Endothelial cell (in vitro differentiated cells): ENCODE measurements at regions not wholly inside any gene's neighbourhood (a gene's known extent, or its start where the extent isn't known, plus 50 kb on each side); places are given as distances from the start of the nearest gene placed in this dataset.

Experiments
- DNase-seq: peaks from one replicate; pipeline ENCODE4 v3.0.0; 2021; ENCODE audit warnings: low spot score
- H3K27ac Mint-ChIP-seq: one replicate; pipeline ENCODE4 v1.8.0; 2021; ENCODE audit warnings: mixed read lengths, inconsistent platforms; ENCODE audit not compliant: unreplicated experiment
- H3K27me3 Mint-ChIP-seq: one replicate; pipeline ENCODE4 v1.8.0; 2021; ENCODE audit warnings: mild to moderate bottlenecking, moderate library complexity, mixed read lengths, inconsistent platforms; ENCODE audit not compliant: unreplicated experiment
- H3K36me3 Mint-ChIP-seq: one replicate; pipeline ENCODE4 v1.8.0; 2021; ENCODE audit warnings: mild to moderate bottlenecking, low read depth, mixed read lengths, inconsistent platforms; ENCODE audit not compliant: unreplicated experiment
- H3K4me1 Mint-ChIP-seq: one replicate; pipeline ENCODE4 v1.8.0; 2021; ENCODE audit warnings: mild to moderate bottlenecking, mixed read lengths, inconsistent platforms; ENCODE audit not compliant: unreplicated experiment
- H3K4me3 Mint-ChIP-seq: one replicate; pipeline ENCODE4 v1.8.0; 2021; ENCODE audit warnings: mild to moderate bottlenecking, mixed read lengths, inconsistent platforms; ENCODE audit not compliant: unreplicated experiment
- H3K9me3 Mint-ChIP-seq: one replicate; pipeline ENCODE4 v1.8.0; 2021; ENCODE audit warnings: mixed read lengths, inconsistent platforms; ENCODE audit not compliant: unreplicated experiment
- TF ChIP-seq, protein P1 (sequence below): fragments of 200-600 bp; sonication (generic); IDR thresholded peaks from one replicate; pipeline ENCODE4 v1.5.0; 2021; ENCODE audit warnings: antibody characterized with exemption; ENCODE audit not compliant: unreplicated experiment

DNA sequence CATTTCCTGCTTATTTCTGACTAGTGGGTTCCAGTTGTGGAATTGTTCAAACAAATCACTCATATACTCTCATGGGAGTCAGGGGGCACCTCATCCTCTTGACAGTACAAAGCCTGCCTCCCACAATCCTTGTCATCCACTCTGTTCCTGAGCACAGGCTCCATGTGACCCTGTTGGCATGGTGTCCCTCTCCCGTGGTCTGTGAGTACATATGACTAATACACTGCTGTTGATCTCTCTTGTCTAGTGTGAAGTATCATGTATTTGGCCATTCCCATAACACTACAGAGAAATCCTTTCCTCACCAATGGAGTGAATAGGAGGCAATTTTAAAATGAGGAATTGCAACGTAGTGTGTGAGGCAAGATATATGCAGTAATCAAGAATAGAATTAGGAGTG, 185.3 kb downstream of the OGFRL1 start:
- Mint-ChIP-seq H3K36me3 (no peaks in the 10 kb centered on the region), H3K27me3 (peaks cover 6% of the 10 kb centered on the region), H3K4me1 (peaks cover 22% of the 10 kb centered on the region), H3K4me3 (no peak overlapping the region), H3K9me3 (no peaks in the 10 kb centered on the region), H3K27ac (no peak overlapping the region)
- DNase-seq: no peak
- TF ChIP-seq, protein P1, sequence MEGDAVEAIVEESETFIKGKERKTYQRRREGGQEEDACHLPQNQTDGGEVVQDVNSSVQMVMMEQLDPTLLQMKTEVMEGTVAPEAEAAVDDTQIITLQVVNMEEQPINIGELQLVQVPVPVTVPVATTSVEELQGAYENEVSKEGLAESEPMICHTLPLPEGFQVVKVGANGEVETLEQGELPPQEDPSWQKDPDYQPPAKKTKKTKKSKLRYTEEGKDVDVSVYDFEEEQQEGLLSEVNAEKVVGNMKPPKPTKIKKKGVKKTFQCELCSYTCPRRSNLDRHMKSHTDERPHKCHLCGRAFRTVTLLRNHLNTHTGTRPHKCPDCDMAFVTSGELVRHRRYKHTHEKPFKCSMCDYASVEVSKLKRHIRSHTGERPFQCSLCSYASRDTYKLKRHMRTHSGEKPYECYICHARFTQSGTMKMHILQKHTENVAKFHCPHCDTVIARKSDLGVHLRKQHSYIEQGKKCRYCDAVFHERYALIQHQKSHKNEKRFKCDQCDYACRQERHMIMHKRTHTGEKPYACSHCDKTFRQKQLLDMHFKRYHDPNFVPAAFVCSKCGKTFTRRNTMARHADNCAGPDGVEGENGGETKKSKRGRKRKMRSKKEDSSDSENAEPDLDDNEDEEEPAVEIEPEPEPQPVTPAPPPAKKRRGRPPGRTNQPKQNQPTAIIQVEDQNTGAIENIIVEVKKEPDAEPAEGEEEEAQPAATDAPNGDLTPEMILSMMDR: no peak

DNA sequence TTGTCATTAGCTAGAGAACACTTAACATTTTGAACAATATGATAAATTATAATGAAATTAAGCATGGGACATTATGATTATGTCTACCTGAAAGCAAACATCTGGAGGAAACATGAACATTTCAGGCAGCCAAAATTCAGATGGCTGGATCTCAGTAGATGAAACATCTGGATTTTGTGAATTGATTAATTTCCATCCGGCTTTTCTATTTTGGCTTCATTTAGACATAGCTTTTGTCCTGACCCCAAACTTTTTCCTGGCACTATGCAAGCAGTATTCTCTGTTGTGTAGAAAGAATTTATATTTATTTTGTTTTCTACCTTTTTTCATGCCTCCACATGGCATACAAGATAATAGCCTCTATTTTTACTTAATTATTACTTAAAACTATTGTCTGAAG, 186.3 kb downstream of the OGFRL1 start:
- TF ChIP-seq, protein P1: no peak
- no peak overlapping the region for H3K4me3 Mint-ChIP-seq
- peaks cover 6% of the 10 kb centered on the region for H3K27me3 Mint-ChIP-seq
- DNase-seq: no peak
- no peak overlapping the region for H3K27ac Mint-ChIP-seq
- H3K4me1 Mint-ChIP-seq: peaks cover 32% of the 10 kb centered on the region
- H3K9me3 Mint-ChIP-seq: no peaks in the 10 kb centered on the region
- no peaks in the 10 kb centered on the region for H3K36me3 Mint-ChIP-seq

DNA sequence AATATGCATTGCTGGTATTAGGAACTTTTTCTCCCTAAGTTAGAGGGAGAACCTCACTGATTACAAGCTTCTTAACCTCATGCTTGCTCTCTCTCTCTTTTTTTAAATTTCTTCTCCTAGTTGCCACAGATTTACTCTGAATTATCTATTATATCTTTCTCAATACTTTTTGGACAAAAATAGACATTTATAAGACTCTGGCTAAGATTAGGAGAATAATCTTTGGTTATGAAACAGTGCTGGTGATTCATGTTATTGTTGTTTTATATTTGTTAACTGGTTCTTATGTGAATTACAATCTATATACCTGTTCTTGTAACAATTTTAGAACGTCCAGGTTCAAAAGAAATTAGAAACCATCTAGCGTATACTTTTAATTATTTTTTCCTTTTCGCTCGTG, 187.8 kb downstream of the OGFRL1 start:
- H3K27ac Mint-ChIP-seq: no peak overlapping the region
- H3K4me3 Mint-ChIP-seq: no peak overlapping the region
- TF ChIP-seq, protein P1: no peak
- no peaks in the 10 kb centered on the region for H3K9me3 Mint-ChIP-seq
- H3K27me3 Mint-ChIP-seq: peaks cover 4% of the 10 kb centered on the region
- no peak for DNase-seq
- H3K36me3 Mint-ChIP-seq: no peaks in the 10 kb centered on the region
- H3K4me1 Mint-ChIP-seq: peaks cover 42% of the 10 kb centered on the region

DNA sequence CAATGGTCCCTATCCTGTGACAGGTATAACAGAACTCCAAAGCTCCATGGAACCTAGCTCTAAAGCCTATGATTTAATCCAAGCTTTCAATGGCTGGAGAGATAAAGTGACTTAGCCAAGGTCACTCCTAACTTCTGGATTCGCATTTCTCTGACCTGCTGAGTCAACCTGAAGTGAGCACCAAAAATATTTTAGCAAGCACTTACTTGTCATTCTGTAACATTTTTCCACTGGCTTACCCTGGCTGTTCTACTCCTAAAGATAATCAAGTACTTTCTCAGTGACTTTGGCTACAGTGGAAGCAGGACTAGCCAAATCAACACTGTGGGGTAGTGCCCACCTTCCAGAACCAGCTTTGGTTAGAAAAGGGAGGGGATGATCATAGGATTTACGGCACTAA, 188.3 kb downstream of the OGFRL1 start:
- Mint-ChIP-seq H3K9me3 (no peaks in the 10 kb centered on the region), H3K27ac (no peak overlapping the region), H3K27me3 (peaks cover 4% of the 10 kb centered on the region), H3K4me3 (no peak overlapping the region), H3K4me1 (peaks cover 47% of the 10 kb centered on the region), H3K36me3 (no peaks in the 10 kb centered on the region)
- DNase-seq: no peak
- TF ChIP-seq, protein P1: no peak

DNA sequence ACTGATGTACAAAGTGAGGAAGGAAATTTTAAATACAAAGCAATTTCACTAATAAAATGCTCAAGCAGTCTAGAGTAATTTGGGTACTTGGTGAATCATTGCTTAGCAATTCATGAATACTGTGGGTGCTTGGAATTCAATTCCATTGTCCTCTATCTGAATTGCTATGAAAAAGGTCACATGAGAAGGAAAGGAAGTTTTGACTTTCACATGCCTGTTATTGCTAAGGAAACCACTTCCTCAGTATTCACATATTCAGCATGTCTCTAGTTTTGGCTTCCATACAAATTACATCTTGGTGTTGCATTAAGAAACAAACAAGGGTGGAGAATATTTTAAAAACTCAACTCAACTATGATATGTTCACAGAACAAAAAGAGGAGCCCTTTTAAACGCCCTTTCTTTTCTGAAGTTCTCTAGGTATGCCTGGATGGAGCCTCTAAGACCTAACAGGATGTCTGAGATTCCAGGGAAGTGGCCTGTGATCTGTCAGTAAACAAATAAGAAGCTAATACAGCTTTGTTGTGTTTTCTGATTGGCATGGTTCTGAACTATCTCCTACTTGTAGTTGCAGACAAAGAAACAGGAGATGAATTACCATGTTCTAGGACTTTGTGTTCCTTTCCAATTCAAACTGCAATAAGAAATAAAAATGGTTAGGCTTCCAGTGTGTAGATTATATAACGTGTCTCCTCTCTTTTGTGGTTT, 190.4 kb downstream of the OGFRL1 start:
- DNase-seq: peak; percentile 11
- H3K4me3 Mint-ChIP-seq: peak overlapping the region; percentile 26

More for the DNA sequence above, 190.4 kb downstream of the OGFRL1 start:
- Mint-ChIP-seq H3K27me3 (peaks cover 2% of the 10 kb centered on the region), H3K27ac (peak overlapping the region; percentile 100), H3K36me3 (no peaks in the 10 kb centered on the region), H3K9me3 (no peaks in the 10 kb centered on the region), H3K4me1 (peaks cover 50% of the 10 kb centered on the region)
- TF ChIP-seq, protein P1: no peak
